ENCODE measurements at regions not wholly inside any gene's neighbourhood (a gene's known extent, or its start where the extent isn't known, plus 50 kb on each side); places are given as distances from the start of the nearest gene placed in this dataset.

DNA sequence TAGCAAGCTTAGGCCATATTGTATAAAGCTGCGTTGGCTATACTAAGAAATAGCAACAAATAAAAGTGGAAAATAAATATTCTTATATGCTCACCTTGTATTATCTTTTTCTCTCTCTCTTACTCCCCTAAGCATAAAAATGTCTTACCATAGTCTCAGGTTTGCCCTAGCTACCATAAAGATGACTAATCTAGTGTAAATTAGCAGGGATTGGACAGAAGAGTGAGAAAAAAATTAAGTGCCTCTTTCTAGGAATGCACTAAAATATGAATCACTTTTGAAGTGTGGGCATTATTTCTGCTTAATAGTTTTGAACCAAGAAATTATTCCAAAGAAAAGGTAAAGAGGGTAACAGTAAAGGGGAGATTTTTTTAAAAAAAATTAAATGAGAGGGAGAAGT, 201.3 kb downstream of the HINT1 start:
- TF ChIP-seq YY1 (IDR thresholded peaks at IDR 0.05; ENCODE audit: insufficient read depth, insufficient read length): no peak
- TF ChIP-seq ZNF274 (IDR thresholded peaks at IDR 0.05; ENCODE audit: low read depth, low read length): no peak

Data from NT2/D1 (cell line).